ENCODE measurements at regions not wholly inside any gene's neighbourhood (a gene's known extent, or its start where the extent isn't known, plus 50 kb on each side); places are given as distances from the start of the nearest gene placed in this dataset.

- TF ChIP-seq RNF2 (IDR thresholded peaks at IDR 0.05; ENCODE audit: borderline replicate concordance, low read depth, low read length, missing control alignments, poor library complexity, severe bottlenecking) (no peak), TBP (IDR thresholded peaks at IDR 0.05; ENCODE audit: low read depth, low read length) (no peak), FOSL1 (IDR thresholded peaks at IDR 0.05; ENCODE audit: insufficient read depth, low read depth, low read length) (no peak), BACH1 (IDR thresholded peaks at IDR 0.05; ENCODE audit: low read length) (no peak), GABPA (IDR thresholded peaks at IDR 0.05; ENCODE audit: borderline replicate concordance, insufficient read depth, low read length) (no peak)
Observed at GRCh38 chr4:163048447-163048846, 118.2 kb downstream of the NAF1 start (continued).

Data from H1 (cell line).